Activated T-cell treated with anti-CD3 and anti-CD28 coated beads, Interleukin-2, amount 50 U/mL, for 48 hours (primary cell): ENCODE measurements at regions not wholly inside any gene's neighbourhood (a gene's known extent, or its start where the extent isn't known, plus 50 kb on each side); places are given as distances from the start of the nearest gene placed in this dataset.
"Not testable (repeated sequence)": the region's sequence is repeated elsewhere in the genome, so short reads cannot be mapped to it uniquely, and the experiment has no call there.

Experiments
- DNase-seq, 2 experiments: peaks; one replicate each; pipeline ENCODE4 v3.0.0-alpha.2; 2020

- DNase-seq, result no peak
Observed at GRCh38 chr14:43143106-43143505, 1364.0 kb downstream of the FSCB start.

GRCh38 chr14:43141636-43142191 lies 1365.4 kb downstream of the FSCB start:
- DNase-seq, result no peak

GRCh38 chr14:43140453-43140852 lies 1366.6 kb downstream of the FSCB start:
- DNase-seq, result no peak

- DNase-seq, result no peak
Observed at GRCh38 chr14:43135877-43136411, 1371.1 kb downstream of the FSCB start.

GRCh38 chr14:43132441-43132840 lies 1374.6 kb downstream of the FSCB start:
- DNase-seq, result no peak

GRCh38 chr14:43128429-43128828 lies 1378.7 kb downstream of the FSCB start:
- not testable (repeated sequence) for DNase-seq

GRCh38 chr14:43127874-43128273 lies 1379.2 kb downstream of the FSCB start:
- not testable (repeated sequence) for DNase-seq

- no peak for DNase-seq
Observed at GRCh38 chr14:43123544-43123943, 1383.5 kb downstream of the FSCB start.

- DNase-seq, result no peak
Observed at GRCh38 chr14:43119672-43120071, 1387.4 kb downstream of the FSCB start.

- DNase-seq, result no peak
Observed at GRCh38 chr14:43116341-43116740, 1390.7 kb downstream of the FSCB start.

- DNase-seq, result no peak
Observed at GRCh38 chr14:43105305-43105704, 1401.8 kb downstream of the FSCB start.

- DNase-seq, result no peak
Observed at GRCh38 chr14:43090380-43090779, 1416.7 kb downstream of the FSCB start.

- DNase-seq, result no peak
Observed at GRCh38 chr14:43087666-43088065, 1419.4 kb downstream of the FSCB start.

- no peak for DNase-seq
Observed at GRCh38 chr14:43085819-43086218, 1421.3 kb downstream of the FSCB start.

GRCh38 chr14:43067372-43067771 lies 1439.7 kb downstream of the FSCB start:
- DNase-seq, result not testable (repeated sequence)

GRCh38 chr14:43056106-43056505 lies 1449.4 kb downstream of the LRFN5 start:
- no peak for DNase-seq

GRCh38 chr14:43052897-43053296 lies 1446.2 kb downstream of the LRFN5 start:
- DNase-seq, result no peak

- no peak for DNase-seq
Observed at GRCh38 chr14:43043850-43044249, 1437.2 kb downstream of the LRFN5 start.

- DNase-seq, result no peak
Observed at GRCh38 chr14:43042408-43042807, 1435.7 kb downstream of the LRFN5 start.

- no peak for DNase-seq
Observed at GRCh38 chr14:43041976-43042375, 1435.3 kb downstream of the LRFN5 start.

- DNase-seq, result no peak
Observed at GRCh38 chr14:43041207-43041606, 1434.5 kb downstream of the LRFN5 start.

- DNase-seq, result no peak
Observed at GRCh38 chr14:43039881-43040280, 1433.2 kb downstream of the LRFN5 start.

- no peak for DNase-seq
Observed at GRCh38 chr14:43031598-43031997, 1424.9 kb downstream of the LRFN5 start.

- DNase-seq, result no peak
Observed at GRCh38 chr14:43022094-43022800, 1415.6 kb downstream of the LRFN5 start.

- DNase-seq, result no peak
Observed at GRCh38 chr14:43019826-43020225, 1413.2 kb downstream of the LRFN5 start.
